Mesenchymal stem cell (in vitro differentiated cells and primary cell): ENCODE measurements at regions not wholly inside any gene's neighbourhood (a gene's known extent, or its start where the extent isn't known, plus 50 kb on each side); places are given as distances from the start of the nearest gene placed in this dataset.

Experiments
- DNase-seq: peaks from one replicate; pipeline ENCODE4 v3.0.0-alpha.2; 2013
- H2AFZ ChIP-seq: one replicate; pipeline ENCODE4 v1.6.1; 2013; ENCODE audit warnings: low read depth, mild to moderate bottlenecking, control low read depth, inconsistent platforms, low read length, moderate library complexity
- H2AK5ac ChIP-seq: 2 replicates; pipeline ENCODE4 v1.6.1; 2013; ENCODE audit warnings: low read length, moderate library complexity, mild to moderate bottlenecking, inconsistent platforms; ENCODE audit not compliant: severe bottlenecking
- H2BK120ac ChIP-seq: one replicate; pipeline ENCODE4 v1.6.1; 2013; ENCODE audit warnings: low read depth, mild to moderate bottlenecking, inconsistent platforms, low read length, moderate library complexity
- H2BK12ac ChIP-seq, 2 experiments: one replicate each; pipeline ENCODE4 v1.6.1; 2013; ENCODE audit warnings: inconsistent platforms in 2 of 2, low read length in 2 of 2, mild to moderate bottlenecking in 2 of 2, moderate library complexity in 2 of 2, control low read depth in 1 of 2
- H2BK15ac ChIP-seq: one replicate; pipeline ENCODE4 v1.6.1; 2013; ENCODE audit warnings: mild to moderate bottlenecking, low read depth, inconsistent platforms; ENCODE audit not compliant: poor library complexity, severe bottlenecking
- H2BK5ac ChIP-seq: 2 replicates; pipeline ENCODE4 v1.6.1; 2013; ENCODE audit warnings: low read depth, mild to moderate bottlenecking, low read length, control low read depth, inconsistent platforms; ENCODE audit not compliant: poor library complexity, severe bottlenecking
- H3K14ac ChIP-seq, 2 experiments: one replicate each; pipeline ENCODE4 v1.6.1; 2013; ENCODE audit warnings: inconsistent platforms in 2 of 2, low read length in 2 of 2, control low read depth in 1 of 2, mild to moderate bottlenecking in 1 of 2, moderate library complexity in 1 of 2
- H3K18ac ChIP-seq, 2 experiments: one replicate each; pipeline ENCODE4 v1.6.1; 2013; ENCODE audit warnings: inconsistent platforms in 2 of 2, low read length in 2 of 2, control low read depth in 1 of 2, low read depth in 1 of 2, mild to moderate bottlenecking in 1 of 2
- H3K23ac ChIP-seq, 2 experiments: one replicate each; pipeline ENCODE4 v1.6.1; 2013; ENCODE audit warnings: inconsistent platforms in 2 of 2, low read length in 2 of 2, mild to moderate bottlenecking in 2 of 2, moderate library complexity in 2 of 2, control low read depth in 1 of 2
- H3K27ac ChIP-seq: 2 replicates; pipeline ENCODE4 v1.5.1; 2013; ENCODE audit warnings: mild to moderate bottlenecking, moderate library complexity, low read length, control low read depth, inconsistent platforms; ENCODE audit not compliant: poor library complexity, severe bottlenecking
- H3K27me3 ChIP-seq, 2 experiments: 2 replicates each; pipeline versions ENCODE4 v1.6.1 to v1.7.0; 2013; ENCODE audit warnings: low read length in 2 of 2, mild to moderate bottlenecking in 2 of 2, moderate library complexity in 2 of 2, control low read depth in 1 of 2, inconsistent platforms in 1 of 2; ENCODE audit not compliant: control insufficient read depth in 1 of 2, insufficient read depth in 1 of 2
- H3K36me3 ChIP-seq, 2 experiments: 2 replicates each; pipeline versions ENCODE4 v1.6.1 to v1.7.0; 2013; ENCODE audit warnings: low read length in 2 of 2, control low read depth in 1 of 2, inconsistent platforms in 1 of 2, low read depth in 1 of 2, mild to moderate bottlenecking in 1 of 2; ENCODE audit not compliant: insufficient read depth in 2 of 2, control insufficient read depth in 1 of 2
- H3K4ac ChIP-seq, 2 experiments: one replicate each; pipeline ENCODE4 v1.6.1; 2013; ENCODE audit warnings: inconsistent platforms in 2 of 2, low read length in 2 of 2, mild to moderate bottlenecking in 2 of 2, moderate library complexity in 2 of 2, control low read depth in 1 of 2, low read depth in 1 of 2
- H3K4me1 ChIP-seq: 2 replicates; pipeline ENCODE4 v1.6.1; 2013; ENCODE audit warnings: low read depth, low read length, control low read depth; ENCODE audit not compliant: control insufficient read depth, insufficient read depth
- H3K4me2 ChIP-seq: 2 replicates; pipeline ENCODE4 v1.6.1; 2013; ENCODE audit warnings: low read length, mild to moderate bottlenecking, inconsistent platforms; ENCODE audit not compliant: poor library complexity, severe bottlenecking
- H3K4me3 ChIP-seq, 2 experiments: 2 replicates each; pipeline versions ENCODE4 v1.5.1 to v1.7.0; 2013; ENCODE audit warnings: low read length in 2 of 2, mild to moderate bottlenecking in 2 of 2, control low read depth in 1 of 2, low read depth in 1 of 2; ENCODE audit not compliant: insufficient read depth in 1 of 2
- H3K79me1 ChIP-seq: replicated peaks from 2 replicates; pipeline ENCODE4 v1.6.1; 2013; ENCODE audit warnings: mild to moderate bottlenecking, control low read depth, low read length, inconsistent platforms; ENCODE audit not compliant: poor library complexity, severe bottlenecking
- H3K9ac ChIP-seq: 2 replicates; pipeline ENCODE4 v1.7.0; 2013; ENCODE audit warnings: mild to moderate bottlenecking, low read length, moderate library complexity
- H3K9me3 ChIP-seq: 2 replicates; pipeline ENCODE4 v1.7.0; 2013; ENCODE audit warnings: mild to moderate bottlenecking, low read length; ENCODE audit not compliant: control insufficient read depth
- H4K8ac ChIP-seq: one replicate; pipeline ENCODE4 v1.6.1; 2013; ENCODE audit warnings: inconsistent platforms, mild to moderate bottlenecking, low read length, moderate library complexity
- H4K91ac ChIP-seq: one replicate; pipeline ENCODE4 v1.6.1; 2013; ENCODE audit warnings: mild to moderate bottlenecking, low read length, inconsistent platforms
- WGBS: methylation state at CpG from one replicate; pipeline ENCODE4 v1.1.7; 2013; ENCODE audit warnings: mixed read lengths; 5-methylcytosine and 5-hydroxymethylcytosine counted together

- H3K79me1 ChIP-seq, result no peaks in the 10 kb centered on the region
- 66% methylated on average over 5 of the region's 5 CpGs for WGBS
These were observed 472.8 kb downstream of the TMA16 start for GRCh38 chr4:163967263-163967662.

GRCh38 chr4:163967710-163968109, 473.2 kb downstream of the TMA16 start:
- Histone ChIP-seq H3K4me1 (no peaks in the 10 kb centered on the region), H3K36me3 (no peaks in the 10 kb centered on the region), H2AFZ (no peak overlapping the region), H4K8ac (no peak overlapping the region), H3K9ac (no peak overlapping the region), H3K27ac (no peak overlapping the region), H2BK15ac (no peak overlapping the region), H4K91ac (no peak overlapping the region), H3K4me2 (no peak overlapping the region), H3K23ac (no peak overlapping the region), H2BK120ac (no peak overlapping the region), H3K27me3 (no peaks in the 10 kb centered on the region), H3K4me3 (no peak overlapping the region), H2BK5ac (no peak overlapping the region), H3K18ac (no peak overlapping the region), H3K9me3 (peaks cover 2% of the 10 kb centered on the region), H2AK5ac (no peak overlapping the region), H2BK12ac (no peak overlapping the region), H3K4ac (no peak overlapping the region), H3K14ac (no peak overlapping the region), H3K79me1 (no peaks in the 10 kb centered on the region)
- WGBS, result 25% methylated on average over 1 of the region's 1 CpG
- no peak for DNase-seq

More at GRCh38 chr4:163967263-163967662, 472.8 kb downstream of the TMA16 start:
- no peak overlapping the region for H3K4me2 ChIP-seq
- no peak overlapping the region for H3K27ac ChIP-seq
- H3K4me3 ChIP-seq, result no peak overlapping the region
- H4K91ac ChIP-seq, result no peak overlapping the region
- H3K18ac ChIP-seq, result no peak overlapping the region
- H3K23ac ChIP-seq, result no peak overlapping the region
- no peak overlapping the region for H2BK15ac ChIP-seq
- no peaks in the 10 kb centered on the region for H3K27me3 ChIP-seq
- H3K36me3 ChIP-seq, result no peaks in the 10 kb centered on the region
- no peak overlapping the region for H2AFZ ChIP-seq
- H3K4me1 ChIP-seq, result no peaks in the 10 kb centered on the region
- no peak overlapping the region for H3K4ac ChIP-seq
- H2BK120ac ChIP-seq, result no peak overlapping the region
- no peak overlapping the region for H3K14ac ChIP-seq
- no peak overlapping the region for H2BK12ac ChIP-seq
- no peak overlapping the region for H4K8ac ChIP-seq
- no peak overlapping the region for H2BK5ac ChIP-seq
- H3K9ac ChIP-seq, result no peak overlapping the region
- peaks cover 2% of the 10 kb centered on the region for H3K9me3 ChIP-seq
- H2AK5ac ChIP-seq, result no peak overlapping the region
- no peak for DNase-seq

GRCh38 chr4:163969291-163969690, 474.8 kb downstream of the TMA16 start:
- no peak for DNase-seq
- peaks cover 2% of the 10 kb centered on the region for H3K9me3 ChIP-seq
- no peak overlapping the region for H3K18ac ChIP-seq
- H3K36me3 ChIP-seq, result no peaks in the 10 kb centered on the region
- WGBS, result 84% methylated on average over 2 of the region's 4 CpGs
- no peak overlapping the region for H3K23ac ChIP-seq
- H3K14ac ChIP-seq, result no peak overlapping the region
- H2BK12ac ChIP-seq, result no peak overlapping the region
- H4K8ac ChIP-seq, result no peak overlapping the region
- H3K4ac ChIP-seq, result no peak overlapping the region
- no peak overlapping the region for H3K27ac ChIP-seq
- no peaks in the 10 kb centered on the region for H3K79me1 ChIP-seq
- H2BK15ac ChIP-seq, result no peak overlapping the region
- no peaks in the 10 kb centered on the region for H3K27me3 ChIP-seq
- no peak overlapping the region for H2AFZ ChIP-seq
- H3K4me3 ChIP-seq, result no peak overlapping the region
- no peaks in the 10 kb centered on the region for H3K4me1 ChIP-seq
- no peak overlapping the region for H4K91ac ChIP-seq
- no peak overlapping the region for H3K9ac ChIP-seq
- no peak overlapping the region for H3K4me2 ChIP-seq
- no peak overlapping the region for H2BK5ac ChIP-seq
- no peak overlapping the region for H2BK120ac ChIP-seq
- no peak overlapping the region for H2AK5ac ChIP-seq

DNA sequence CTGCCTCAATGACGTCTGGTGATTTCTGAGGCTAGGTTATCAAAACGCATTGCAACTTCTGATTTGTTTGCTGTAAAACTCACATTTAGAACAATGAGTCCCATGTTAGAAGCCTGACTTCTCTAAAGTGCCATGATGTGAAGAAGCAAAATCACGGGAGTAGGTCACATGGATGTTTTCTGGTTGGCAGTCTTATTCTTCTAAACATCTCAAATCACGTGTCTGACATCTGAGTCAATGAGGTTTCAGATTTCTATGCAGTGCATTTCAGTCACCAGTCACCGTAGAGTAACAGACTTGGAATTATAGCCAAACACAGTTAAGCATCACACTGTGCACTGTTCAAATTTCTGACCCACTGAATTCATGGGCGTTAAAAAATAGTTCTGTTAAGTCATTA, 482.1 kb downstream of the TMA16 start:
- no peak overlapping the region for H3K4me2 ChIP-seq
- no peak overlapping the region for H3K23ac ChIP-seq
- no peak overlapping the region for H3K4ac ChIP-seq
- no peak overlapping the region for H3K18ac ChIP-seq
- no peak overlapping the region for H3K14ac ChIP-seq
- no peaks in the 10 kb centered on the region for H3K79me1 ChIP-seq
- no peak overlapping the region for H2BK5ac ChIP-seq
- H4K8ac ChIP-seq, result no peak overlapping the region
- H3K9me3 ChIP-seq, result no peaks in the 10 kb centered on the region
- H3K36me3 ChIP-seq, result no peaks in the 10 kb centered on the region
- H2AK5ac ChIP-seq, result no peak overlapping the region
- no peak overlapping the region for H2BK120ac ChIP-seq
- H2BK12ac ChIP-seq, result no peak overlapping the region
- WGBS, result 77% methylated on average over 5 of the region's 6 CpGs
- H3K4me3 ChIP-seq, result no peak overlapping the region
- no peak overlapping the region for H4K91ac ChIP-seq
- H2AFZ ChIP-seq, result no peak overlapping the region
- DNase-seq, result no peak
- no peaks in the 10 kb centered on the region for H3K27me3 ChIP-seq
- no peak overlapping the region for H3K27ac ChIP-seq
- H2BK15ac ChIP-seq, result no peak overlapping the region
- no peaks in the 10 kb centered on the region for H3K4me1 ChIP-seq
- H3K9ac ChIP-seq, result no peak overlapping the region
